HEK293T (cell line): ENCODE measurements at regions not wholly inside any gene's neighbourhood (a gene's known extent, or its start where the extent isn't known, plus 50 kb on each side); places are given as distances from the start of the nearest gene placed in this dataset.

Experiments
- BHLHE40 ChIP-seq: fragments of 450-650 bp; IDR thresholded peaks from 2 replicates; pipeline ENCODE4 v1.6.1; 2016; ENCODE audit warnings: mild to moderate bottlenecking, moderate library complexity, borderline replicate concordance
- FOXA1 ChIP-seq: fragments of 450-650 bp; IDR thresholded peaks from 2 replicates; pipeline ENCODE4 v1.6.1; 2016; ENCODE audit warnings: mild to moderate bottlenecking
- FOXM1 ChIP-seq: fragments of 450-650 bp; IDR thresholded peaks from 2 replicates; pipeline ENCODE4 v1.6.1; 2017; ENCODE audit warnings: mild to moderate bottlenecking, borderline replicate concordance
- HDGF ChIP-seq: fragments of 450-650 bp; IDR thresholded peaks from 2 replicates; pipeline ENCODE4 v1.6.1; 2017; ENCODE audit warnings: antibody characterized with exemption, borderline replicate concordance
- L3MBTL2 ChIP-seq: fragments of 450-650 bp; conservative IDR thresholded peaks from 2 replicates; pipeline ENCODE4 v1.6.1; 2016; ENCODE audit warnings: mild to moderate bottlenecking
- LEF1 ChIP-seq: fragments of 450-650 bp; IDR thresholded peaks from 2 replicates; pipeline ENCODE4 v1.6.1; 2017; ENCODE audit warnings: mild to moderate bottlenecking, borderline replicate concordance
- NFRKB ChIP-seq: fragments of 450-650 bp; IDR thresholded peaks from 2 replicates; pipeline ENCODE4 v1.6.1; 2016; ENCODE audit warnings: mild to moderate bottlenecking, moderate library complexity
- SP1 ChIP-seq: fragments of 450-650 bp; IDR thresholded peaks from 2 replicates; pipeline ENCODE4 v1.6.1; 2017
- SUZ12 ChIP-seq: fragments of 450-650 bp; IDR thresholded peaks from 2 replicates; pipeline ENCODE4 v1.6.1; 2016; ENCODE audit warnings: mild to moderate bottlenecking

DNA sequence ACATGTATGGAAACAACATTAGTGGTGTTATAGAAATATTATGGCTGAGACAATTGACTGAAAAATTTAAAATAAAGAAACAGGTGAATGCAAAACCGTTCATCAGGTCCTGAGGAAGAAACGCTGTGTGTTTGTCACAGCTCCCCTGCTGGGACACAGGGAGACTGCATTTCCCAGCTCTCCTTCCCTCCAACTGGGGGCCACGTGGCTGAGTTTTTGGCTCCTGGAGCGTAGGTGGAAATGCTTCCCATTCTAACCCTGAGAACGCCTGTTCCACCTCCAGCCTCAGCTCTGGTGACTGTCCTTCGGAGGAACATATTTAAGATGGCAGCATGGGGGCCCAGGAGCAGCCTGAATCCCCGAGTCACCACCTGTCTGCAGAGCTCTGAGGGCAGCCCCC, 398.6 kb downstream of the BRD1 start:
- TF ChIP-seq LEF1, result no peak
- TF ChIP-seq HDGF, result no peak
- no peak for TF ChIP-seq FOXA1
- peak; percentile 38; the same call in 1 of the 2 replicates for TF ChIP-seq L3MBTL2
- no peak for TF ChIP-seq SP1
- TF ChIP-seq FOXM1, result no peak
- TF ChIP-seq SUZ12, result no peak
- no peak for TF ChIP-seq BHLHE40
- no peak for TF ChIP-seq NFRKB
